H9 (cell line): ENCODE measurements at regions not wholly inside any gene's neighbourhood (a gene's known extent, or its start where the extent isn't known, plus 50 kb on each side); places are given as distances from the start of the nearest gene placed in this dataset.

Experiments used
- DNase-seq: peaks from one replicate; pipeline ENCODE4 v3.0.0-alpha.2; 2017
- H2AFZ ChIP-seq: one replicate; pipeline ENCODE4 v1.6.1; 2013; ENCODE audit warnings: mild to moderate bottlenecking, low read length, control low read depth, moderate library complexity
- H2AK5ac ChIP-seq: 2 replicates; pipeline ENCODE4 v1.6.1; 2013; ENCODE audit warnings: low read length, control low read depth, mixed read lengths; ENCODE audit not compliant: insufficient read length
- H2BK120ac ChIP-seq: one replicate; pipeline ENCODE4 v1.6.1; 2013; ENCODE audit warnings: low read depth, mild to moderate bottlenecking, low read length, control low read depth, inconsistent platforms; ENCODE audit not compliant: poor library complexity, severe bottlenecking
- H2BK12ac ChIP-seq: 2 replicates; pipeline ENCODE4 v1.6.1; 2013; ENCODE audit warnings: low read length, control low read depth, mixed read lengths, low read depth; ENCODE audit not compliant: insufficient read length
- H2BK15ac ChIP-seq: 2 replicates; pipeline ENCODE4 v1.6.1; 2013; ENCODE audit warnings: low read depth, low read length, control low read depth
- H2BK20ac ChIP-seq: one replicate; pipeline ENCODE4 v1.6.1; 2013; ENCODE audit warnings: low read depth, mild to moderate bottlenecking, low read length, control low read depth, inconsistent platforms; ENCODE audit not compliant: poor library complexity, severe bottlenecking
- H2BK5ac ChIP-seq: 2 replicates; pipeline ENCODE4 v1.6.1; 2013; ENCODE audit warnings: low read length, control low read depth, mixed read lengths; ENCODE audit not compliant: insufficient read length
- H3K14ac ChIP-seq: 2 replicates; pipeline ENCODE4 v1.6.1; 2013; ENCODE audit warnings: low read length, control low read depth; ENCODE audit not compliant: insufficient read depth
- H3K18ac ChIP-seq: 2 replicates; pipeline ENCODE4 v1.6.1; 2013; ENCODE audit warnings: low read depth, mild to moderate bottlenecking, mixed read lengths, low read length, control low read depth; ENCODE audit not compliant: insufficient read length
- H3K23ac ChIP-seq: 2 replicates; pipeline ENCODE4 v1.6.1; 2013; ENCODE audit warnings: low read length, control low read depth, mixed read lengths, low read depth; ENCODE audit not compliant: insufficient read length
- H3K23me2 ChIP-seq: 2 replicates; pipeline ENCODE4 v1.6.1; 2013; ENCODE audit warnings: low read depth, mild to moderate bottlenecking, mixed read lengths, low read length, control low read depth; ENCODE audit not compliant: insufficient read length, poor library complexity, severe bottlenecking
- H3K27ac ChIP-seq: 2 replicates; pipeline ENCODE4 v1.5.1; 2013; ENCODE audit warnings: low read length, control low read depth, mixed read lengths, low read depth; ENCODE audit not compliant: insufficient read length
- H3K27me3 ChIP-seq: 2 replicates; pipeline ENCODE4 v1.6.1; 2013; ENCODE audit warnings: low read length, control low read depth, inconsistent platforms; ENCODE audit not compliant: insufficient read depth
- H3K4ac ChIP-seq: 2 replicates; pipeline ENCODE4 v1.6.1; 2013; ENCODE audit warnings: low read depth, mild to moderate bottlenecking, control low read depth, inconsistent platforms, low read length, moderate library complexity
- H3K4me1 ChIP-seq: 2 replicates; pipeline ENCODE4 v1.6.1; 2013; ENCODE audit warnings: low read length, control low read depth, inconsistent platforms; ENCODE audit not compliant: insufficient read depth
- H3K4me2 ChIP-seq: 2 replicates; pipeline ENCODE4 v1.6.1; 2013; ENCODE audit warnings: low read length, control low read depth, mixed read lengths; ENCODE audit not compliant: insufficient read length, insufficient read depth
- H3K56ac ChIP-seq: 2 replicates; pipeline ENCODE4 v1.6.1; 2013; ENCODE audit warnings: low read depth, mild to moderate bottlenecking, mixed read lengths, low read length, control low read depth; ENCODE audit not compliant: insufficient read length
- H3K79me1 ChIP-seq: 2 replicates; pipeline ENCODE4 v1.6.1; 2013; ENCODE audit warnings: low read depth, mild to moderate bottlenecking, moderate library complexity, low read length, control low read depth, inconsistent platforms; ENCODE audit not compliant: insufficient read depth, poor library complexity, severe bottlenecking
- H3K79me2 ChIP-seq: 2 replicates; pipeline ENCODE4 v1.6.1; 2013; ENCODE audit warnings: low read length, control low read depth, inconsistent platforms; ENCODE audit not compliant: insufficient read depth
- H3K9ac ChIP-seq: 2 replicates; pipeline ENCODE4 v1.6.1; 2013; ENCODE audit warnings: low read length, control low read depth, mixed read lengths; ENCODE audit not compliant: insufficient read length; ENCODE audit errors: extremely low read depth
- H3K9me3 ChIP-seq: one replicate; pipeline ENCODE4 v1.6.1; 2013; ENCODE audit warnings: low read depth, low read length, inconsistent platforms; ENCODE audit not compliant: control insufficient read depth
- H3T11ph ChIP-seq: one replicate; pipeline ENCODE4 v1.6.1; 2013; ENCODE audit warnings: mild to moderate bottlenecking, low read length, control low read depth, inconsistent platforms
- H4K20me1 ChIP-seq: one replicate; pipeline ENCODE4 v1.6.1; 2013; ENCODE audit not compliant: control insufficient read depth, insufficient read length, insufficient read depth
- H4K5ac ChIP-seq: 2 replicates; pipeline ENCODE4 v1.6.1; 2013; ENCODE audit warnings: low read depth, mild to moderate bottlenecking, mixed read lengths, low read length, control low read depth; ENCODE audit not compliant: insufficient read length
- H4K8ac ChIP-seq: replicated peaks from 2 replicates; pipeline ENCODE4 v1.6.1; 2013; ENCODE audit warnings: low read length, control low read depth, mixed read lengths, low read depth; ENCODE audit not compliant: insufficient read length
- H4K91ac ChIP-seq: 2 replicates; pipeline ENCODE4 v1.6.1; 2013; ENCODE audit warnings: low read depth, mild to moderate bottlenecking, moderate library complexity, mixed read lengths, low read length, control low read depth; ENCODE audit not compliant: insufficient read length
- H3K27ac Mint-ChIP-seq, 3 experiments: 2 replicates in 2 of 3; 3 replicates in 1 of 3; pipeline ENCODE4 v1.8.0; 2020 to 2021; ENCODE audit warnings: mixed read lengths in 3 of 3, mild to moderate bottlenecking in 1 of 3, moderate library complexity in 1 of 3
- H3K27me3 Mint-ChIP-seq: 2 replicates; pipeline ENCODE4 v1.8.0; 2021; ENCODE audit warnings: low read depth, mild to moderate bottlenecking, moderate library complexity, mixed read lengths
- H3K36me3 Mint-ChIP-seq, 3 experiments: 2 replicates in 2 of 3; 3 replicates in 1 of 3; pipeline ENCODE4 v1.8.0; 2020 to 2021; ENCODE audit warnings: low read depth in 3 of 3, mixed read lengths in 3 of 3; ENCODE audit not compliant: insufficient read depth in 1 of 3
- H3K4me1 Mint-ChIP-seq, 2 experiments: 2 replicates each; pipeline ENCODE4 v1.8.0; 2020; ENCODE audit warnings: mixed read lengths in 2 of 2
- H3K4me3 Mint-ChIP-seq, 2 experiments: 2 replicates in 1 of 2; 3 replicates in 1 of 2; pipeline ENCODE4 v1.8.0; 2020 to 2021; ENCODE audit warnings: mild to moderate bottlenecking in 2 of 2, mixed read lengths in 2 of 2, moderate library complexity in 1 of 2
- H3K9me3 Mint-ChIP-seq, 2 experiments: 2 replicates in 1 of 2; 3 replicates in 1 of 2; pipeline ENCODE4 v1.8.0; 2020; ENCODE audit warnings: mild to moderate bottlenecking in 2 of 2, mixed read lengths in 2 of 2, moderate library complexity in 1 of 2
- WGBS: extraction: QIAGEN DNeasy Blood & Tissue Kit; methylation state at CpG from one replicate; pipeline ENCODE4 v1.1.7; 2013; ENCODE audit warnings: missing lambda C conversion rate, low lambda C conversion rate, mixed read lengths; ENCODE audit not compliant: insufficient read length; ENCODE audit errors: extremely low coverage; 5-methylcytosine and 5-hydroxymethylcytosine counted together
- TF ChIP-seq, protein P1 (sequence below): fragments of 200-600 bp; sonication (generic); conservative IDR thresholded peaks from 3 replicates; pipeline ENCODE4 v1.8.0; 2021; ENCODE audit warnings: antibody characterized with exemption, mild to moderate bottlenecking

GRCh38 chr1:3965693-3966092, 65.6 kb upstream of the C1orf174 start:
- Histone ChIP-seq H3K4me2 (no peak overlapping the region), H4K20me1 (no peaks in the 10 kb centered on the region), H3T11ph (no peak overlapping the region), H3K79me1 (no peaks in the 10 kb centered on the region), H2BK15ac (no peak overlapping the region), H3K23me2 (no peaks in the 10 kb centered on the region), H4K5ac (no peak overlapping the region), H2AFZ (no peak overlapping the region), H4K91ac (no peak overlapping the region), H3K4ac (no peak overlapping the region), H3K4me1 (no peaks in the 10 kb centered on the region), H3K27me3 (no peaks in the 10 kb centered on the region), H2BK5ac (no peak overlapping the region), H3K23ac (no peak overlapping the region), H3K18ac (no peak overlapping the region), H3K79me2 (no peaks in the 10 kb centered on the region), H2BK12ac (no peak overlapping the region), H3K27ac (no peak overlapping the region), H2BK120ac (no peak overlapping the region), H3K9ac (no peak overlapping the region), H2AK5ac (no peak overlapping the region), H3K9me3 (no peaks in the 10 kb centered on the region), H2BK20ac (no peak overlapping the region), H3K14ac (no peak overlapping the region), H4K8ac (no peak overlapping the region), H3K56ac (no peak overlapping the region)
- H3K27ac Mint-ChIP-seq, result no peak overlapping the region
- H3K4me3 Mint-ChIP-seq, result no peak overlapping the region
- WGBS, result no CpG with 5 or more reads among the region's 6 CpGs
- no peak for DNase-seq
- TF ChIP-seq, protein P1, sequence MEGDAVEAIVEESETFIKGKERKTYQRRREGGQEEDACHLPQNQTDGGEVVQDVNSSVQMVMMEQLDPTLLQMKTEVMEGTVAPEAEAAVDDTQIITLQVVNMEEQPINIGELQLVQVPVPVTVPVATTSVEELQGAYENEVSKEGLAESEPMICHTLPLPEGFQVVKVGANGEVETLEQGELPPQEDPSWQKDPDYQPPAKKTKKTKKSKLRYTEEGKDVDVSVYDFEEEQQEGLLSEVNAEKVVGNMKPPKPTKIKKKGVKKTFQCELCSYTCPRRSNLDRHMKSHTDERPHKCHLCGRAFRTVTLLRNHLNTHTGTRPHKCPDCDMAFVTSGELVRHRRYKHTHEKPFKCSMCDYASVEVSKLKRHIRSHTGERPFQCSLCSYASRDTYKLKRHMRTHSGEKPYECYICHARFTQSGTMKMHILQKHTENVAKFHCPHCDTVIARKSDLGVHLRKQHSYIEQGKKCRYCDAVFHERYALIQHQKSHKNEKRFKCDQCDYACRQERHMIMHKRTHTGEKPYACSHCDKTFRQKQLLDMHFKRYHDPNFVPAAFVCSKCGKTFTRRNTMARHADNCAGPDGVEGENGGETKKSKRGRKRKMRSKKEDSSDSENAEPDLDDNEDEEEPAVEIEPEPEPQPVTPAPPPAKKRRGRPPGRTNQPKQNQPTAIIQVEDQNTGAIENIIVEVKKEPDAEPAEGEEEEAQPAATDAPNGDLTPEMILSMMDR, result no peak
- H3K36me3 Mint-ChIP-seq, result peaks cover 0 to 7% (median 6%) of the 10 kb centered on the region in 3 experiments; a peak in 2 of 7 replicates
- peaks cover 37 to 41% of the 10 kb centered on the region in 2 experiments for H3K9me3 Mint-ChIP-seq
- no peaks in the 10 kb centered on the region; a peak in 1 of 4 replicates for H3K4me1 Mint-ChIP-seq
- peaks cover 18% of the 10 kb centered on the region for H3K27me3 Mint-ChIP-seq
